ENCODE measurements at regions not wholly inside any gene's neighbourhood (a gene's known extent, or its start where the extent isn't known, plus 50 kb on each side); places are given as distances from the start of the nearest gene placed in this dataset.

DNA sequence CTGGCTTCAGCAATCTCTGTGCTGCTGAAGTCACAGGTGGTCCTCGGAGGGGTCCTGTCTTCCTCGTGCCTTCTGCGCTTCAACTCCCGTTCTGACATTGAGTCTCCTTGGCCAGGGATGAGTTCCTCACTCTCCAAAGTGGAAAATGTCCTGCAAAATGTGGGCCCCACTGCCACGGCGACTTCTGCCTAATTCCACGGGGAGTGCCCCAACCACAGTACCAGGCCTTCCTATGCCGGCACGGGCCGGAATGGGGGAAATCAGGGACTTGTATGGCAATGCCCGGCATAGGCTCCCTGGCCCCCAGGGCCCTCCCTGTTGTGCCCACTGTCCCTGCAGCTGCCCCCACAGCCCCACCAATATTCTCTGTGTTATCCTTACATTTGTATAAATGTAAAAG lies 420.5 kb downstream of the TCERG1L start:
- Mint-ChIP-seq H3K4me1 (ENCODE audit: low read depth) (no peaks in the 10 kb centered on the region), H3K9me3 (no peaks in the 10 kb centered on the region), H3K4me3 (no peak overlapping the region), H3K36me3 (ENCODE audit: insufficient read depth) (no peaks in the 10 kb centered on the region), H3K27me3 (ENCODE audit: low read depth) (no peaks in the 10 kb centered on the region)
- ATAC-seq, result no peak
- DNase-seq, result no peak

DNA sequence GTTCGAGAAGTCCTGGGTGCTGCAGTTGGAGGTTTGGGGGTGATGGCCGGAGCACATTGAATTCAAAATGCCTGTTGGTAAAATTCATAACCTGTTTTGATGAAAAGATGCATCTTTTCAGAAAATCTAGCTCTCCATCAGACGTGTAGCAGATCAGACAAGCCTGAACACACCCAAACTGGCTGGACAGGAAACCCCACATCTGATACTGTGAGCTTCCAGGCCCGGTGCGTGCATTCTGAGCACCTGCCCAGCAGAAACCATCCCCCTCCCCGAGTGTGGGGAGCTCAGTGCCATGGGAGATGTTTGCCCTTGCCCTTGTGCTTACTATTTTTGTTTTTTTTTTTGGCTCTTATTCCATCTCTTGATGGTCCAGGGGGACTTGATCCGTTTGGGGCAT lies 417.1 kb downstream of the TCERG1L start:
- no peak for DNase-seq
- no peak overlapping the region for H3K4me3 Mint-ChIP-seq
- H3K36me3 Mint-ChIP-seq (ENCODE audit: insufficient read depth), result no peaks in the 10 kb centered on the region
- H3K4me1 Mint-ChIP-seq (ENCODE audit: low read depth), result no peaks in the 10 kb centered on the region
- H3K27me3 Mint-ChIP-seq (ENCODE audit: low read depth), result no peaks in the 10 kb centered on the region
- no peaks in the 10 kb centered on the region for H3K9me3 Mint-ChIP-seq
- no peak for ATAC-seq

DNA sequence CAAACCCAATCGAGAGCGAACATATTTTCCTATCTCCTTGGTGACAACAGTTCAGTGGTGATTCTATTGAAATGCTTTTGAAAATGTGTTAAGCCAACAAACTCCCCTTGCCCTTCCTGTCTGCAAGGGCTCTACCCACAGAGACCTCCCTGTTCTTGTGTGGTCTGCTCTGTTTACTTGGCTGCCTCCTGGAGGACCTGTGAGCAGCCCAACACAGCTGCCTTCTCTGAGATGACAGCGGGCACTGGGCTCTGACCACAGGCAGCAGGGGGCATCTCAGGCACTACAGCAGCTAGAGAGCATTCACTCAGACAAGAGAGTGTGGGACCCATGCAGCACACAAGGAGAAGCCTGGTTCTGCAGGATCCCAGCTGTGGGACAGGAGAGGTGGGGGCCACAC lies 416.4 kb downstream of the TCERG1L start:
- Mint-ChIP-seq H3K4me1 (ENCODE audit: low read depth) (no peaks in the 10 kb centered on the region), H3K9me3 (no peaks in the 10 kb centered on the region), H3K4me3 (no peak overlapping the region), H3K27me3 (ENCODE audit: low read depth) (no peaks in the 10 kb centered on the region), H3K36me3 (ENCODE audit: insufficient read depth) (no peaks in the 10 kb centered on the region)
- DNase-seq (no peak), ATAC-seq (no peak)

GRCh38 chr10:130897815-130898214 lies 413.7 kb downstream of the TCERG1L start:
- Mint-ChIP-seq H3K4me1 (ENCODE audit: low read depth) (no peaks in the 10 kb centered on the region), H3K9me3 (no peaks in the 10 kb centered on the region), H3K36me3 (ENCODE audit: insufficient read depth) (no peaks in the 10 kb centered on the region), H3K4me3 (no peak overlapping the region), H3K27me3 (ENCODE audit: low read depth) (no peaks in the 10 kb centered on the region)
- no peak for ATAC-seq
- DNase-seq, result no peak

DNA sequence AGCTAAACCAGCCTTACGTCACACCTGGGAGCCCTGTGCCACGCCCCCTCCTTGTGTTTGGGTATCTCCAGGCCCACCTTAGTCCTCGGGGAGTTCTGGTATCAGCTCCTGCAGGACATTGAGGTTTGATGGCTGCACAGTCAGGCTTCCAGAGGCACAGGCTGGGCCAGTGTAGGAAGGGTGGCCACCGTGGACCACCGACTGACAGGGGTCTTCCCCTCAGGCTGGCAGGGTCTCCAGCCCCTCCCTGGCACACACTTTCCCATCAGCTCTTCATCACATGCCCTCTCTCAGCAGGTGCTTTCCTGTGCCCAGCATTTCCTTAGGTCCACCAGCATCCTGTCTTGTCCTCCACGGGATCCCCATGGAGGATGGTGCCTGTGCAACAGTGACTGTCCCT lies 413.1 kb downstream of the TCERG1L start:
- no peak for DNase-seq
- ATAC-seq, result no peak
- Mint-ChIP-seq H3K36me3 (ENCODE audit: insufficient read depth) (no peaks in the 10 kb centered on the region), H3K4me1 (ENCODE audit: low read depth) (no peaks in the 10 kb centered on the region), H3K9me3 (no peaks in the 10 kb centered on the region), H3K4me3 (no peak overlapping the region), H3K27me3 (ENCODE audit: low read depth) (no peaks in the 10 kb centered on the region)

GRCh38 chr10:130899856-130900255 lies 411.7 kb downstream of the TCERG1L start:
- no peaks in the 10 kb centered on the region for H3K36me3 Mint-ChIP-seq (ENCODE audit: insufficient read depth)
- ATAC-seq, result no peak
- H3K4me3 Mint-ChIP-seq, result no peak overlapping the region
- no peak for DNase-seq
- H3K27me3 Mint-ChIP-seq (ENCODE audit: low read depth), result no peaks in the 10 kb centered on the region
- no peaks in the 10 kb centered on the region for H3K4me1 Mint-ChIP-seq (ENCODE audit: low read depth)
- no peaks in the 10 kb centered on the region for H3K9me3 Mint-ChIP-seq

DNA sequence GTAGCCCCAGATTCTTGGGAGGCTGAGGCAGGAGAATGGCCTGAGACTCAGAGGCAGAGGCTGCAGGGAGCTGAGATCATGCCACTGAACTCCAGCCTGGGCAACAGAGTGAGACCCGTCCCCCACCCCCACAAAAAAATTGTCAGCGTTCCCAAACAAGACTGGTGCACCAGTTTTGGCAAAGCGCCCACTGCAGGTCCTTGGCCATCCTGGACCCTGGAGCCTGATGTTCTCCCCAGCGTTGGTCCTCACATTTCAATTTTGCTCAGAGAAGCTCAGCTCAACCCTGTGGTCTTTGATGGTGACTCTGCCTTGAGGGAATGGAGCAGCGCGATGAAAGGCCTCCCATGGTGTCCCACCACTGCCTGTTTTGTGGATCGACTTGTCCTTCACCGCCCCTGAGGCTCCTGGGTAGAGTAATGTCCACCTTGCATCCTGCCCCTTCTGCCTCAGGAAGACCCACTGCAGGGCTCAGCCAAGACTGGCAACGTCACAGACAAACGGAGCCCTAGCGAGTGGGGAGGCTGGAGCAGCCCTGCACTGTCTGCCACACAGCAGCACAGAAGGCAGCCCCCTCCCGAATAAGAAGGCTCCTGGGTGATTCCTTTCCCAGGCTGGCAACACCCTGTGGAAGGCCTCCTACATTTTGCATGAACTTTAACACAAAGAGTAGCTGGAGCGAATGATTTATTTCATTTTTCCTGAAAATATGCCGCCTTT lies 410.9 kb downstream of the TCERG1L start:
- H3K9me3 Mint-ChIP-seq, result no peaks in the 10 kb centered on the region
- no peaks in the 10 kb centered on the region for H3K36me3 Mint-ChIP-seq (ENCODE audit: insufficient read depth)
- no peak overlapping the region for H3K4me3 Mint-ChIP-seq
- DNase-seq, result no peak
- no peaks in the 10 kb centered on the region for H3K27me3 Mint-ChIP-seq (ENCODE audit: low read depth)
- ATAC-seq, result no peak
- H3K4me1 Mint-ChIP-seq (ENCODE audit: low read depth), result no peaks in the 10 kb centered on the region

DNA sequence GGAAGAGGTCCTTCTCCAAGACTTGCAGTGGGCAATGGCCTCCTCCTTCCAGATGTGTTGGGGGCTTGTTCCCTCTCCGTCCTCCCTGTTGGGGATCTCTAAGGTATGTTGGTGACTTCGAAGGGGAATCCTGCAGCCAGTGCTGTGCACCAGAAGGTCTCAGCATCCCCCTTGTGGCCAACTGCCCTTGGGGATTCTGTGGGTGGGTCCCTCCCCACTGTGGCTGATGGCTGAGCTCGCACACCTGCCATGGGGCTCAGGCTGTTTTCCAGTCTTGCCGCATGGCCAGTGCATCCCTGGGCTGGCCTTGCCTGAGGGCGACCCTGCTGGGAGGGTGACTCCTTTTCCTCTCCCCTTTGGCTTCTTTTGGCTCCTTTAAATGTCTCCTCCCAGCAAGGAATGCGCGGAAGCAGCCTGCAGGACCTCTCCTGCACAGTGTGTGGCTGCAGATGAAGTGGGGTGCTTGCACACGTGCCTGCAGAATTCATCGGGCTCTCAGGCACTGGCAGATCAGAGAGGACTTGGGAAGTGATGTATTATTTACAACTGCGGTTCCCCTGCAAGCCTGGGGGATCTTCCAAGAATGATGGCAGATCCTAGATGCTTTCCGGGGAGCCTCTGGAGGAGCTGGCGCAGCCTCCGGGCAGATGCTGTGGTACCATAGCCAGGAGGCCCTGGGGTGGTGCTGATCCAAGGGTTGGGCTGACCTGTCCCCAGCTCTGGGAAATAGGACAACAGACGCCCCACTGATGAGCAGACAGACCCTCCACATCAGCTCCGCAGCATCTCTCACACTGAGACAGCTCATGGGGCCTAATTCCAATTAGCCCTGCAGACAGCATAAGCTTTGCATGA lies 410.0 kb downstream of the TCERG1L start:
- no peaks in the 10 kb centered on the region for H3K27me3 Mint-ChIP-seq (ENCODE audit: low read depth)
- DNase-seq (no peak), ATAC-seq (no peak)
- no peak overlapping the region for H3K4me3 Mint-ChIP-seq
- no peaks in the 10 kb centered on the region for H3K36me3 Mint-ChIP-seq (ENCODE audit: insufficient read depth)
- no peaks in the 10 kb centered on the region for H3K9me3 Mint-ChIP-seq
- H3K4me1 Mint-ChIP-seq (ENCODE audit: low read depth), result no peaks in the 10 kb centered on the region

- H3K36me3 Mint-ChIP-seq (ENCODE audit: insufficient read depth), result no peaks in the 10 kb centered on the region
- no peaks in the 10 kb centered on the region for H3K9me3 Mint-ChIP-seq
- ATAC-seq, result no peak
- H3K4me3 Mint-ChIP-seq, result no peak overlapping the region
- H3K4me1 Mint-ChIP-seq (ENCODE audit: low read depth), result no peaks in the 10 kb centered on the region
- no peaks in the 10 kb centered on the region for H3K27me3 Mint-ChIP-seq (ENCODE audit: low read depth)
- no peak for DNase-seq
Observed at GRCh38 chr10:130902471-130902870, 409.1 kb downstream of the TCERG1L start.

DNA sequence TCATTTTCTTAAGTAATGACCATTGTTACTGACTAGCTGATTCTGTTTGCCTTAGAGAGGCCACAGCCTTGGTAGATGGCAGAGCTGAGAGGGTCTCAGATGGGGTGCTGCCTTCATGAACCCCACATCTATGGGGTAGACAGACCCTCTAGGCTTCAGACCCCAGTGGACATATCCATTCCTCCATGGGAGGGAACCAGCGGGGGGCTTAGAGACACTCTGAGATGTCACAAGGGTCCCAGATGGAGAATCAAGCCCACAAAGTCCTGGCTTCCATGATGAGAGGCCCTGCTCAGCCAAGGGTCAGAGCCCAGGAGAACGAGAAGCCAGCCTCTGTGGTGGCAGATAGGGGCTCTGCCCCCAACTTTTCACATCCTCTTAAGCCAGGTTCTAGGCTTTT lies 408.6 kb downstream of the TCERG1L start:
- Mint-ChIP-seq H3K9me3 (no peaks in the 10 kb centered on the region), H3K36me3 (ENCODE audit: insufficient read depth) (no peaks in the 10 kb centered on the region), H3K27me3 (ENCODE audit: low read depth) (no peaks in the 10 kb centered on the region), H3K4me3 (no peak overlapping the region), H3K4me1 (ENCODE audit: low read depth) (no peaks in the 10 kb centered on the region)
- DNase-seq (no peak), ATAC-seq (no peak)

GRCh38 chr10:130904676-130905075 lies 406.8 kb downstream of the TCERG1L start:
- no peak overlapping the region for H3K4me3 Mint-ChIP-seq
- H3K27me3 Mint-ChIP-seq (ENCODE audit: low read depth), result no peaks in the 10 kb centered on the region
- DNase-seq, result no peak
- no peaks in the 10 kb centered on the region for H3K4me1 Mint-ChIP-seq (ENCODE audit: low read depth)
- no peaks in the 10 kb centered on the region for H3K9me3 Mint-ChIP-seq
- no peak for ATAC-seq
- no peaks in the 10 kb centered on the region for H3K36me3 Mint-ChIP-seq (ENCODE audit: insufficient read depth)

DNA sequence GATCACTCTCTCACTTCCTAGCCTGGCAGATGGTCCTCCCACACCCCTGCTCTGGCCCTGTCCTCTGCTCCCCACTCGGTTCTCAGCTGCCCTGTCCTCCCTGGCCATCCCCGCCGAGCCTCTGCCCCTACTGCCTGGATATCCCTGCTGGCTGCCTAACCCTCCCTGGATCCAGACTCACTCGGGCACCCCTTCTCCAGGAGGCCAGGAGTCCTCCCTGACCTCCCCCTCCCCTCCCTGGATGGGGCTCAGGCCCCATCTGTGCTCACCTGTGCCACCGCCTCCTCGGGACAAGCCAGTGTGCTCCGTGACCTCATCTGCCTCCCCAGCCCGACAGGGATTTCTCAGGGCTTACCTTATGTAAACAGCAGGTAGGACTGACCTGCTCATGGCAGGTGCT lies 406.1 kb downstream of the TCERG1L start:
- no peak for DNase-seq
- Mint-ChIP-seq H3K36me3 (ENCODE audit: insufficient read depth) (no peaks in the 10 kb centered on the region), H3K27me3 (ENCODE audit: low read depth) (no peaks in the 10 kb centered on the region), H3K4me1 (ENCODE audit: low read depth) (no peaks in the 10 kb centered on the region), H3K4me3 (no peak overlapping the region), H3K9me3 (no peaks in the 10 kb centered on the region)
- ATAC-seq, result no peak

GRCh38 chr10:130905921-130906320 lies 405.6 kb downstream of the TCERG1L start:
- no peaks in the 10 kb centered on the region for H3K4me1 Mint-ChIP-seq (ENCODE audit: low read depth)
- ATAC-seq (no peak), DNase-seq (no peak)
- no peaks in the 10 kb centered on the region for H3K9me3 Mint-ChIP-seq
- no peaks in the 10 kb centered on the region for H3K27me3 Mint-ChIP-seq (ENCODE audit: low read depth)
- H3K36me3 Mint-ChIP-seq (ENCODE audit: insufficient read depth), result no peaks in the 10 kb centered on the region
- no peak overlapping the region for H3K4me3 Mint-ChIP-seq

DNA sequence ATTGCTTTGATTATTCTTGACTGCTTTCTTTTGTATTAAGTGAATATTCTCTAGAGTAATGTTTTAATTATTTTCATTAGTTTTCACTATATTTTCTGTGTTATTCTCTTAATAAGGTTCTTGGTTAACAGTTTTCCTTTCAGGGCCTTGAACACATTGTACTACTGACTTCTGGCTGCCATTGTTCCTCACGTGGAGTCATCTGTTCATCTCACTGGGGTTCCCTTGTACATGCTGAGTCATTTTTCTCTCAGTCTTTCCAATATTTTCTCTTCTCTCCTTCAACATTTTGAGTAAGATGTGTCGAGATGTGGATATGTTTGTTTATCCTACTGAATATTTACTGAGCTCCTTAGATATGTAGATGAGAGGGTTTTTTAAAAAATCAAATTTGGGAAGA lies 400.7 kb downstream of the TCERG1L start:
- Mint-ChIP-seq H3K36me3 (ENCODE audit: insufficient read depth) (no peaks in the 10 kb centered on the region), H3K27me3 (ENCODE audit: low read depth) (no peaks in the 10 kb centered on the region), H3K4me1 (ENCODE audit: low read depth) (no peaks in the 10 kb centered on the region), H3K9me3 (peaks cover 11% of the 10 kb centered on the region), H3K4me3 (no peak overlapping the region)
- ATAC-seq, result no peak
- no peak for DNase-seq

GRCh38 chr10:130913844-130914243 lies 397.7 kb downstream of the TCERG1L start:
- Mint-ChIP-seq H3K27me3 (ENCODE audit: low read depth) (no peaks in the 10 kb centered on the region), H3K36me3 (ENCODE audit: insufficient read depth) (no peaks in the 10 kb centered on the region), H3K4me3 (no peak overlapping the region), H3K4me1 (ENCODE audit: low read depth) (no peaks in the 10 kb centered on the region), H3K9me3 (peaks cover 11% of the 10 kb centered on the region)
- ATAC-seq, result no peak
- no peak for DNase-seq

All from activated T-cell treated with anti-CD3 and anti-CD28 coated beads, Interleukin-2, amount 50 U/mL, for 4 hours (primary cell).